MCF 10A (cell line): ENCODE measurements at regions not wholly inside any gene's neighbourhood (a gene's known extent, or its start where the extent isn't known, plus 50 kb on each side); places are given as distances from the start of the nearest gene placed in this dataset.

Experiments
- BruUV-seq: library from RNA; stranded (reverse); fragments of 400-500 nt; replicated peaks from 2 replicates; lab custom pipeline; 2021; lab: Mats Ljungman, UMichigan
- CTCF ChIA-PET: fragments of 300-600 bp; sonication (Branson Sonifier 250); formaldehyde crosslinking; extraction: SDS; loops from one replicate; lab custom pipeline; 2021; ENCODE audit warnings: antibody characterized with exemption, inconsistent platforms; lab: Yijun Ruan, JAX
- POLR2A ChIA-PET: fragments of 300-600, 350-650 bp; sonication (Branson Sonifier 250); formaldehyde crosslinking; extraction: SDS; loops from one replicate; lab custom pipeline; 2020; ENCODE audit warnings: antibody characterized with exemption, inconsistent platforms; lab: Yijun Ruan, JAX
- DNase-seq: peaks from one replicate; pipeline ENCODE4 v3.0.0-alpha.2; 2018; ENCODE audit not compliant: unreplicated experiment
- H3K27ac Mint-ChIP-seq: one replicate; pipeline ENCODE4 v1.8.0; 2022; ENCODE audit warnings: mild to moderate bottlenecking, low read depth, mixed read lengths; ENCODE audit not compliant: unreplicated experiment
- H3K27me3 Mint-ChIP-seq: one replicate; pipeline ENCODE4 v1.8.0; 2022; ENCODE audit warnings: mixed read lengths; ENCODE audit not compliant: insufficient read depth, unreplicated experiment
- H3K36me3 Mint-ChIP-seq: one replicate; pipeline ENCODE4 v1.8.0; 2022; ENCODE audit warnings: mild to moderate bottlenecking, moderate library complexity, mixed read lengths; ENCODE audit not compliant: insufficient read depth, unreplicated experiment
- H3K4me1 Mint-ChIP-seq: one replicate; pipeline ENCODE4 v1.8.0; 2022; ENCODE audit warnings: mixed read lengths; ENCODE audit not compliant: insufficient read depth, unreplicated experiment
- H3K4me3 Mint-ChIP-seq: one replicate; pipeline ENCODE4 v1.8.0; 2022; ENCODE audit warnings: mild to moderate bottlenecking, moderate library complexity, mixed read lengths; ENCODE audit not compliant: unreplicated experiment
- H3K9me3 Mint-ChIP-seq: one replicate; pipeline ENCODE4 v1.8.0; 2022; ENCODE audit warnings: mixed read lengths; ENCODE audit not compliant: unreplicated experiment
- intact Hi-C: fragments of 100-400 bp; cut with micrococcal nuclease; formaldehyde crosslinking; loops from 2 replicates; pipeline ENCODE4 v1.14.1; 2022
- TF ChIP-seq, protein P1 (sequence below): fragments of 200-600 bp; IDR thresholded peaks from one replicate; pipeline ENCODE4 v1.8.0; 2022; ENCODE audit warnings: antibody characterized with exemption, mild to moderate bottlenecking; ENCODE audit not compliant: unreplicated experiment

DNA sequence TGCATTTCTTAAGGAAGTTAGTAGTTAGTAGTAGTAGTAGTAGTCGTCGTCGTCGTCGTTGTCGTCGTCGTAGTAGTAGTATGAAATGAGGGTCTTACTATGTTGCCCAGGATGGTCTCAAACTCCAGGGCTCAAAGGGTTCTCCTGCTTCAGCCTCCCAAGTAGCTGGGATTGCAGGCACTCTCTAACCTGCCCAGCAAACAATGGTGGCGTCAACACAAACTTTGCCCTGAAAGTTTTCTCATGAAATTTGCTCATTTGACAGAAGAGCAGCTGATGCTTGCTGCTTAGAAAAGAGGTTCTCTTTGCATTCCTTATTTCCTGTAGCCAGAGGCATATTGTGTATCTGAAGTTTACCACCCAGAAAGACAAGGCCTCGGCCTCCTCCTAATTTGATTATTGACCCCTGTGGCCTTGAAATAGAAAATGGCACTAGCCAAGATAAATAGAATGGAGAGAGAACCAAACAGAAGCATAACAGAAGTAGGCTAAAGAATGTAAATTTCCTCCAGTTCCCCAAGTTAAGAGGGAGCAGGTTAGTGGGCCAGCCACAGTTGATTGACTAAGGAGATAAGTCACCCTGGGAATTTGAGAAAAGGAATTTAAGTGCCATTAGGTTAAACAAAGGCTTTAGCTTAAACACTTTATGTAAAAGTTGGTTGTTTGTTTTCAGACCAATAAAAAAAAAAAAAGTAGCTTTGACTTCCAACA lies 166.2 kb upstream of the ROBO2 start:
- Mint-ChIP-seq H3K27ac (no peak overlapping the region), H3K27me3 (peaks cover 22% of the 10 kb centered on the region), H3K4me1 (no peaks in the 10 kb centered on the region), H3K4me3 (no peak overlapping the region), H3K9me3 (no peaks in the 10 kb centered on the region), H3K36me3 (no peaks in the 10 kb centered on the region)
- intact Hi-C loops = no loop called here
- CTCF ChIA-PET = no interaction called here
- DNase-seq = no peak
- BruUV-seq = no TSS peak
- POLR2A ChIA-PET = no interaction called here
- TF ChIP-seq, protein P1, sequence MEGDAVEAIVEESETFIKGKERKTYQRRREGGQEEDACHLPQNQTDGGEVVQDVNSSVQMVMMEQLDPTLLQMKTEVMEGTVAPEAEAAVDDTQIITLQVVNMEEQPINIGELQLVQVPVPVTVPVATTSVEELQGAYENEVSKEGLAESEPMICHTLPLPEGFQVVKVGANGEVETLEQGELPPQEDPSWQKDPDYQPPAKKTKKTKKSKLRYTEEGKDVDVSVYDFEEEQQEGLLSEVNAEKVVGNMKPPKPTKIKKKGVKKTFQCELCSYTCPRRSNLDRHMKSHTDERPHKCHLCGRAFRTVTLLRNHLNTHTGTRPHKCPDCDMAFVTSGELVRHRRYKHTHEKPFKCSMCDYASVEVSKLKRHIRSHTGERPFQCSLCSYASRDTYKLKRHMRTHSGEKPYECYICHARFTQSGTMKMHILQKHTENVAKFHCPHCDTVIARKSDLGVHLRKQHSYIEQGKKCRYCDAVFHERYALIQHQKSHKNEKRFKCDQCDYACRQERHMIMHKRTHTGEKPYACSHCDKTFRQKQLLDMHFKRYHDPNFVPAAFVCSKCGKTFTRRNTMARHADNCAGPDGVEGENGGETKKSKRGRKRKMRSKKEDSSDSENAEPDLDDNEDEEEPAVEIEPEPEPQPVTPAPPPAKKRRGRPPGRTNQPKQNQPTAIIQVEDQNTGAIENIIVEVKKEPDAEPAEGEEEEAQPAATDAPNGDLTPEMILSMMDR = no peak

DNA sequence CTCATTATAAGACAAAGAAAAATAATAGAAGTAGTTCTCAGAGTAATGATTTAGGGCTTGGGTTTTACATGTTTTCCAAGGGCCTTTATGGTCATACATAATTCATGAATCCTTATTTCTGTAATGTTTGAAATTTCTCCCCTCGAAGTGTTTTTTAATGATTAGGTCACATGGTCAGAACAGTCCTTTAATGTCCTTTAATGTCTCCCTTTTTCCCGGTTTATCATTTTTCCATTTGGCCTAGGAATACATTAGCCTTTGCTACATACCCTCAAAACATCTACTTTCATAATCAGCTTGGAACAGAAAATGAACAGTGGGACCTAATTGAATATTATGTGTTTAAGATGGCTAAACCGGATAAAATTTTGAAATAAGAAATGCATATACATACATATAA lies 159.9 kb upstream of the ROBO2 start:
- CTCF ChIA-PET = interaction anchor here (0.6 kb wide), 1 partner anchor 778 kb away, joined by 4 read pairs; no protein-coding TSS in a partner anchor
- Mint-ChIP-seq H3K27ac (no peak overlapping the region), H3K4me1 (no peaks in the 10 kb centered on the region), H3K4me3 (no peak overlapping the region), H3K27me3 (peaks cover 55% of the 10 kb centered on the region), H3K9me3 (no peaks in the 10 kb centered on the region), H3K36me3 (no peaks in the 10 kb centered on the region)
- intact Hi-C loops = no loop called here
- no peak for DNase-seq
- TF ChIP-seq, protein P1 = no peak
- POLR2A ChIA-PET = no interaction called here
- no TSS peak for BruUV-seq

DNA sequence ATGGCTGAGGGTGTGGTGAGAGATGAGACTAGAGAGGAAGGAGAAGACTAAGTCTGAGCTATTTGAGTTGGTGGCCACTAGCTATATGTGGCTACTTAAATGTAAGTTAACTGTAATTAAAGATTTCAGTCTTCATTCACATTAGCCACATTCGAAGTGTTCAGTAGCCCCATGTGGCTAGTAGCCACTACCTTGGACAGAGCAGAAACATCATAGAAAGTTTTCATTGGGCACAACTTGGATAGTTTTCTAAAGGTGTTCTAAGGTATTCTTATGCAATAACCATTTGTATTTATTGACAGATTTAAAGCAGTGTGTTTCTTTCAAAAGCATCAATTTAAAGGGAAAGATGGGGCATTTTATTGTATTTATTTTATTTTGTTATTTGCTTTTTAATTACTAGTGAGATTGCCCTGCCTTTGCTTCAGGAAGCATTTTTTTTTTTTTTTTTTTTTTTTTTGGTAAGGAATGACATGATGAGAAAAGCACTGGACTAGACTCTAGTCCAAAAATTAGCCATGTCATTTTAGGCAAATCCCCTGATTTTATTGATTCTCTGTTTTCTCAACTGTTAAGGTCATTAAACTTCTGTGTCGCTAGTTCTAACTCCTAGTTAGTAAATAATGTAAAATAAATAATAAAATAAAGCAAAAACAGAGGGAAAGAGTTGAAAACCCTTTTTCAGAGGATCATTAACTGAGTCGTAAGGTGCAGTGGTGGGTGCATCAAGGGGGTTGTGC lies 153.0 kb upstream of the ROBO2 start:
- POLR2A ChIA-PET = no interaction called here
- BruUV-seq = no TSS peak
- Mint-ChIP-seq H3K27ac (no peak overlapping the region), H3K4me3 (no peak overlapping the region), H3K4me1 (no peaks in the 10 kb centered on the region), H3K9me3 (no peaks in the 10 kb centered on the region), H3K27me3 (peaks cover 65% of the 10 kb centered on the region), H3K36me3 (no peaks in the 10 kb centered on the region)
- CTCF ChIA-PET = interaction anchor here (0.6 kb wide), 1 partner anchor 105 kb away, joined by 3 read pairs; no protein-coding TSS in a partner anchor
- intact Hi-C loops = no loop called here
- TF ChIP-seq, protein P1 = no peak
- no peak for DNase-seq

DNA sequence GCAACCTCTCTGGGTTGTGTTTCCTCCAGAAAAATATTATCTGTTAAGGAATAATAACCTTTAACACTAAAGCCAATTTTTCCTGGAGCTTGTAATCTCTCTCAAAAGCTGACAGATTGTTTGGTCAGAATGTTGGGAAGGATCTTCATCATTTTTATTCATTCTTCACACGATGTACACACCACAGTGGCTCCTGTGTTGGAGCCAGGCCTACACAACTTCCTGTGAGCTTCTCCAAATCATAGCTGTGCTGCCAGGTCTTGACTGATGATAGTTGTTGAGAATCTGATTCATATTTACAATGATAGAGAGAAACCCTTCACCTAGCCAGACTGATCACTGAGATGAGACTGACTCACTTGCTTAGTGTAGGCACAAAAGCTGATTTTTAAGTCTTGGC lies 151.0 kb upstream of the ROBO2 start:
- no peaks in the 10 kb centered on the region for H3K9me3 Mint-ChIP-seq
- CTCF ChIA-PET = no interaction called here
- BruUV-seq = no TSS peak
- H3K4me3 Mint-ChIP-seq = no peak overlapping the region
- intact Hi-C loops = no loop called here
- DNase-seq = no peak
- H3K27ac Mint-ChIP-seq = no peak overlapping the region
- H3K36me3 Mint-ChIP-seq = no peaks in the 10 kb centered on the region
- TF ChIP-seq, protein P1 = no peak
- peaks cover 45% of the 10 kb centered on the region for H3K27me3 Mint-ChIP-seq
- no peaks in the 10 kb centered on the region for H3K4me1 Mint-ChIP-seq
- POLR2A ChIA-PET = no interaction called here
